ENCODE measurements at regions not wholly inside any gene's neighbourhood (a gene's known extent, or its start where the extent isn't known, plus 50 kb on each side); places are given as distances from the start of the nearest gene placed in this dataset.

GRCh38 chr17:36730095-36730808 is 128.9 kb downstream of the MRM1 start:
- no peak for DNase-seq

GRCh38 chr17:36730857-36731490 is 129.6 kb downstream of the MRM1 start:
- DNase-seq: no peak

- no peak for DNase-seq
Measured at GRCh38 chr17:36731811-36732210, 130.4 kb downstream of the MRM1 start.

DNA sequence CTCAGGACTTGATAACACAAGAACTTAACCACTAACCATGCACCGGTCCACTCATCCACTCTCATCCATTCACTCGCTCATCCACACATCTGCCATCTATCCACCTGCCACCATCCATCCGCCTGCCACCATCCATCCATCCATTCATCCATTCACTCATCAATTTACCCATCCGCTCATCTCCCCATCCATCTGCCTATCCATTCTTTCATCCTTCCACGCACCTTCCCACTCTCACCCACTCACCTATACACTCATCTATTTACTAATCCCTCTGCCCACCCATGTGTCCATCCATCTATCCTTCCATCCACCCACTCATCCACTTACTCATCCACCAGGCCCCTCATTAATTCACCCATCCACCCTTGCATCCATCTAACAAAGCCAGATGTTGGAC is 131.0 kb downstream of the MRM1 start:
- no peak for DNase-seq

GRCh38 chr17:36736201-36737156 is 135.1 kb downstream of the MRM1 start:
- DNase-seq: no peak

- DNase-seq: no peak
Measured at GRCh38 chr17:36739208-36739607, 137.8 kb downstream of the MRM1 start.

GRCh38 chr17:36740157-36740556 is 138.8 kb downstream of the MRM1 start:
- no peak for DNase-seq

- no peak for DNase-seq
Measured at GRCh38 chr17:36741019-36741902, 139.9 kb downstream of the MRM1 start.

GRCh38 chr17:36742267-36743000 is 141.1 kb downstream of the MRM1 start:
- DNase-seq: no peak

GRCh38 chr17:36743130-36743529 is 141.7 kb downstream of the MRM1 start:
- no peak for DNase-seq

DNA sequence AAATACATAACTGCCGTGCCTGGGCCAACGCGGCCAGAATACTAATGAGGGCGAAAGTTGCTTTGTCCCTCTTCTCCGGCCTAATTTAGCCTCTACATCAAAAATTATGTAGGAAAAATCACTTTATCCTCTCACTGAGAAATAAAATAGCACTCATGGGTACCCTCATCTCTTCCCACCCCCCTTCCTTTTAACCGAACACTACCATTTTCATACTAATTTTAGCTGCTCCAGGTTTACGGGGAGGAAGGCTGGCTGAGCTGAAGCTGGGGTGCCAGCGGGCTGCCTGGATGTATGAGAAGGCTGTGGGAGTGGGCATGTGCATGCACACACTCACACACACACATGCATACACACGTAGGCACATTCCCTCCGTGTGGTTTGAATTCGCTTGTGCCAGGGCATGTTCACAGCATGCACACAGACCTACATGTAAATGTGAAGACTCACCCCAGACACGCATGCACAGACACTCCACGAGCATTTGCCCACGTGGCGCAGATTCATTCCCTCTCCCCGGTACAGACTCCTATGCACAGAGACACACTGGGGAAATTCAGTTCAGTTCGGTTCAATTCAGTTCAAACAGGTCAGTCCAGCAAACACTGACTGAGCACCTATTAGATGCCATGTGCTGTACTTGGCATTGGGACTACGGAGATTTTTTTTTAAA is 145.1 kb downstream of the MRM1 start:
- DNase-seq: no peak

- no peak for DNase-seq
Measured at GRCh38 chr17:36747861-36748260, 146.5 kb downstream of the MRM1 start.

DNA sequence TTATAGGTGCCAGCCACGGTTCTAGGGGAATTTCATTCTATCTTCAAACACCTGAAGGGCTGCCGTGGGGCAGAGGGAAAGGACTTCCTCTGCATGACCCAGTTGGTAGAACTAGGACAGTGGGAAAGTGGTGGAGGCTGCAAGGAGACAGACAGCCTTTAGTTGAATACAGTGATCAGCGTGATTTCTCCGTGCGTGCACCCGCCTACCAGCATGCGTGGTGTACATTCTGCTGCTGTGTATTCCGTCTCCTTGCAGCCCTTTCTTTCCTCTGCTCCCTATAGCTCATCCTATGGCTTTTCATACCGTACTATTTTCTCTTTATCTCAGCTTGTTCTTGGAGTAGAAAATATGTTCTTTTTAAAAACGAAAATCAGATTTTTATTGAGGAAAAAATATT is 146.9 kb downstream of the MRM1 start:
- DNase-seq: no peak

DNA sequence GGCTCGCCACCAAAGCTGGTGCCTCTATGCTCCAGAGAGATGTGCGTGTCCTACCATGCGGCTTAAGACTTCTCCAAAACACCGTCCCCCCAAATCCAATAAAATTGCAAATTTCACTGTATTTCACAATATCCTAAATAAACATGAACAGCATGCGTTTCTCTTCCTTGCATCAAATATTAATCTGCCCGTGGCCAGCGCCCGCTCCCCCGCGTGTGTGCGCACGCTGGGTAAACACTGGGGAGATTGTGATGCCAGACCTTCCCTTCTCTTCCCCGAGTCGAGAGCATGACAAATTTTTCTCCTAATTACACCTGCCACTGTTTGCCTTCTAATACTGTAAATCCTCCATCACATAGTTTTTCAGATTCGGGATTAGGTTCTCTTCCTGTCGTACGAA is 148.1 kb downstream of the MRM1 start:
- no peak for DNase-seq

GRCh38 chr17:36750316-36750885 is 149.0 kb downstream of the MRM1 start:
- DNase-seq: no peak

DNA sequence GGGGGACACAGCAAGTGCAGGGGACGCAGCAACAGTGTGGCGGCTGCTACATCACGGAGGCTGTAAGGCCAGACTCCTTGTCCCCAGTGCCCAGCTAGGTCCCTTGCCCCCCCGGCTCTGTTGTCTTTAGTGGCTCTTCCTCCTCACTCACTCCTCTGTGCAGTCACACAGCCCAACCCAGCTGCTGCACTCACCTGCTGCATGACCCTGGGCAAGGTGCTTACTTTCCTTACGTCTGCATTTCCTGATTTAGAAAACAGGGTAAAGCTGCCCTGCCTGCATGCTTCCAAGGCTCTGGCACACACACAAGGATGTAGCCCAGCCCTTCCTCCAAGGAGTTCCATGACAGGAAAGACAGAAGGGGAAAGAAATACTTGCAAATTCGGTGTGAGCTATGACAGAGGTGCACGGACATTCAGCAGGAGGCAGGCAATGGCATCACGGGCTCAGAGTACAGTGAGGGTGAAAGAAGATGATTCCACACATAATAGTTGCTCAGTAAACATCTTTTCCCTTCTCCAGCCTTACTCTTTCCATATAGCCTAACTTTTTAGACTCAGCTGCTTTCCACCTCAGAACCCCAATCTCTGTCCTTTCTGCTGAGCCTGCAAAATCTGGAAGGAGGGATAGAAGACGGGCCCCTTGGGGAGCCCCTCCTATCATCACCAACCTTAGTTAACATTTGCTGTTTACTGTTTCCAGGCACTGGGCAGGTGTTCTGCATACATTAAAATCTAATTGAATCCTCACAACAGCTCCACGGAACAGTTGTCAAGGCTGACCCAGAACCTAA is 150.9 kb downstream of the MRM1 start:
- DNase-seq: no peak

- no peak for DNase-seq
Measured at GRCh38 chr17:36755586-36755985, 154.2 kb downstream of the MRM1 start.

DNA sequence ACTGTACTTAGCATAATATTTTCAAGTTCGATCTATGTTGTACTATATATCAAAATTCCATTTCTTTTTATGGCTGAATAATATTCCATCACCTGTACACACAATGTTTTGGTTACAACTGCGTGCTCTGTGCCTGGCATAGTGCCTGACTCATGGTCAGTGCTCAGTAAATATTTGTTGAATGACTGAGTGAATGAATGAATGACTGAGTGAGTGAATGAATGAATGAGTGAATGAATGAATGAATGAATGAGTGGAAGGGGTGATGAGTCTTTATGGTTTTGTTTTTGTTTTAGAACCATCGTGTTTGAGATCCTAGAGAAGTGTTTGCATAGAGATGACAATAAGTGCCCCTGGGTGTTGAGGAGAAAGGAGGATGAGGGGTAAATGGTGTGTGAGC is 155.3 kb downstream of the MRM1 start:
- no peak for DNase-seq

DNA sequence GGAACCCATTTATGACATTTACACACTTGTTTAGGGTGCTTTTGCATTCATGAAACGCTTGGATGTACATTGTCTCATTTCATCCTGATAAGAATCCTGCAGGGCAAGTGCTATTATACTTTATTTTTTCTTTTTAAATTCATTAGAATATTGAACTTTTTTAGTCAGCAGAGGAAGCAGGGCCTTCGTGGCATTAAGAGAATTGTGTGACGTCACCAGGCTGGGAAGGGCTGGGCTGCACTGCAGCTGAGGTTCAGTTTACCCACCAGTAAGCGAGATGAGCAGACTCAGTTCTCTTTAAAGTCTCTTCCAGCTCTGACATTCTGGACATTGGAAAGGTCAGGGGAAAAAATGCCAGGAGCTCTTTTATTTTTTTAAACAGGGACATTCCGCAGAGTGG is 159.0 kb downstream of the MRM1 start:
- DNase-seq: no peak
